GM21515 (cell line): ENCODE measurements at regions not wholly inside any gene's neighbourhood (a gene's known extent, or its start where the extent isn't known, plus 50 kb on each side); places are given as distances from the start of the nearest gene placed in this dataset.
"Not testable (repeated sequence)": the region's sequence is repeated elsewhere in the genome, so short reads cannot be mapped to it uniquely, and the experiment has no call there.

ENCODE experiments used
- ATAC-seq: cut with Tn5 transposase; IDR thresholded peaks from one replicate; pipeline ENCODE4 v1.9.1; 2021; ENCODE audit not compliant: unreplicated experiment

DNA sequence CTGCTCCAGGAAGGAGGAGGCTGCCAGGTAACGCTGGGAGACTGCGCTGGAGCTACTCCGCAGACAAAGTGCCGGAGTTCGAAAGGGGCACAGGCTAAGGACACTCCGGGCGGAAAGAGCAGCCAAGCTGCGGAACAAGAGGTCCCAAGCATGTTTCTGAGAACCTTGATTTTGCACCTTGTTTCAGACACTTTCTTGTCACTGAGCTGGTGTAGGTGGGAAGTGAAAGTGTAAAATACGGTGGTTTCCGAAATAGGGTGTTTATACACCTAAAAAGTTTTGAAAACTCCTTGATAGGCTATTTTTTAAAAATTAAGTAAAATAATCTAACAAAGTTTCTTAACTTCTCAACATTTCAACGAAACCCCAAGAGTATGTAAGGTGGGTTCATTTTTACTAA, 278.2 kb downstream of the ANAPC1 start:
- ATAC-seq = not testable (repeated sequence)

DNA sequence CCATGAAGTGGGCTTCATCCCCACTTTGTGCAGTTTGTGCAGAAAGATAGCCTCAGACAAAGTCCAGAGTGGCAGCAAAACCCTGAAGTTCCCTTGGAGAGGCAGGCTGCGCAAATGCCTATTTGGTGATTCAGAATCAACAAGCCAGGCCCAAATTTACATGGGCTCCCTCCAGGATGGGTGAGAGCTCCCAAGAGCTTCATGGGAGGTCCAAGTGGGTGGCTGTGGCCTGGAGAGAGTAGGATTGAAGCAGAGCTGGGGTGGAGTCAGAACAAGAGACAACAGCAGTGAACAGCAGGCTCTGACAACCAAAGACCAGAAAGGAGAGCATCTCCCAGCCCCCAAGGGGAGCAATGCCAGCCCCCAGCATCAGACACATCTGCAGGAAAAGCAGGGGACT, 277.4 kb downstream of the ANAPC1 start:
- not testable (repeated sequence) for ATAC-seq

DNA sequence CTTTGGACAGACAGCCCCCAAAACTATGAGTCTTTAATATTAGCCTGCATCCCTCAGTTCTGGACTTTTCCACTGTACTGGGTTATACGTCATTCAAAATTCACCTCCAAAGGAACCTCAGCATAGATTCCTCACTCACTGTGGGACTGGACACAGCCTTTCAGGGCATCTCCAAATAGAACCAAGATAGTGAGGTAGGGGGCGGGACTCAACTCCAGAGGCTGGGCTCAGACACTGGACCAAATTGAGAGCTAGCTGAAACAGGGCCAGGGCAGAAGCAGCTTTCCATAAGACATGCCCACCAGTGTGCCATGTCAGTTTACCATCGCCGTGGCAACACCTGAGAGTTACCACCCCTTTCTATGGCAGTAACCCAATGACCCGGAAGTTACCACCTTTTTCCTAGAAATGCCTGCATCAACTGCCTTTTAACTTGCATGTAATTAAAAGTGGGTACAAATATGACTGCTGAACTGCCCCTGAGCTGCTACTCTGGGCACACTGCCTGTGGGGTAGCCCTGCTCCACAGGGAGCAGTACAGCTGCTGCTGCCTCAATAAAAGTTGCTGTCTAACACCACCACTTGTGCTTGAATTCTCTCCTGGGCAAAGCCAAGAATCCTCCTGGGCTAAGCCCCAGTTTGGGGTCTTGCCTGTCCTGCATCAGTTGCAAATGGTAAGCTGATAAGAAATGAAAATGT, 274.7 kb downstream of the ANAPC1 start:
- not testable (repeated sequence) for ATAC-seq

DNA sequence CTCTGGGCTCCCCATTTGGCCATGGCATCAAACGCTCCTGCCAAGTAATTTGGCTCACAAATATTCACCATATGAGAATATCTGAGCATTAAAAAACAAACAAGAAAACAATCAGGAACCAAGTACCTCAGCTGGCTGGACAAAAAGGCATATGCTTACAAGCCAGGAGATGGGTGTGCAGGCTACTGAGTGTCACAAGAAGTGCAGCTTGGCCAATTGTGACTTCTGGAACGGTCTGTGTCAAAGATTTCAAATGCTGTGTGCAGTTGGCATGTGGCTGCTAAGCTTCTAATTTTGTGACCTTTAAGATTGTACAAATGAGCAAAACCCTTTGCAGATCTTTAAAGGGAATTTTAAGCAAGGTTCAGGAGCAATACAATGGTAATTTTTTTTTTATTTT, 274.0 kb downstream of the ANAPC1 start:
- not testable (repeated sequence) for ATAC-seq

DNA sequence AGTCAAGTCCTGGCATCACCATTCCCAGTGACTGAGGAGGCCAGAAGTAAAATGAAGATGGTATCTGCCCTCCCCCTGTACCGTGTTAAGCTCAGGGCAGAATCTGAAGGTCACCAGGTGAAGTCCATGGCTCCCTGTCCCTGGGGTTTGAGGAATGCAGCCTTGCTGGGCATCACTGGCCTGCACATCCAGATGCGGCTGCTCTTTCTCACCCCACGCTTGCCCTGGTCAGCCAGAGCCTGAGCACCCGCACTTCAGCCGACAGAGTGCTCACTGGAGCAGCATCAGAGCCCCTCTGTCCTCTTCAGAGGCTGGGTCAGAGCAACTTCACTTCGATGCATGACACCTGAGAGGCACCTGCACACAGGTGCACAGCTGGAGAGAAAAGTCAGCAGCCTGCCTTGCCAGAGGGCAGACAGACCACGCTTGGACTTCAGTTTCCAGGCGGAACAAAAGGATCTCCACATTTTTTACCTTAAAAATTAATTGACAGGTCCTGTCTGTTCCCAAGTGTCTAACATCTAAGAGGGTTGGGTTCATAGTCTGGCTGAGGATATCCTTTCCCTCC, 267.3 kb downstream of the ANAPC1 start:
- no peak for ATAC-seq

DNA sequence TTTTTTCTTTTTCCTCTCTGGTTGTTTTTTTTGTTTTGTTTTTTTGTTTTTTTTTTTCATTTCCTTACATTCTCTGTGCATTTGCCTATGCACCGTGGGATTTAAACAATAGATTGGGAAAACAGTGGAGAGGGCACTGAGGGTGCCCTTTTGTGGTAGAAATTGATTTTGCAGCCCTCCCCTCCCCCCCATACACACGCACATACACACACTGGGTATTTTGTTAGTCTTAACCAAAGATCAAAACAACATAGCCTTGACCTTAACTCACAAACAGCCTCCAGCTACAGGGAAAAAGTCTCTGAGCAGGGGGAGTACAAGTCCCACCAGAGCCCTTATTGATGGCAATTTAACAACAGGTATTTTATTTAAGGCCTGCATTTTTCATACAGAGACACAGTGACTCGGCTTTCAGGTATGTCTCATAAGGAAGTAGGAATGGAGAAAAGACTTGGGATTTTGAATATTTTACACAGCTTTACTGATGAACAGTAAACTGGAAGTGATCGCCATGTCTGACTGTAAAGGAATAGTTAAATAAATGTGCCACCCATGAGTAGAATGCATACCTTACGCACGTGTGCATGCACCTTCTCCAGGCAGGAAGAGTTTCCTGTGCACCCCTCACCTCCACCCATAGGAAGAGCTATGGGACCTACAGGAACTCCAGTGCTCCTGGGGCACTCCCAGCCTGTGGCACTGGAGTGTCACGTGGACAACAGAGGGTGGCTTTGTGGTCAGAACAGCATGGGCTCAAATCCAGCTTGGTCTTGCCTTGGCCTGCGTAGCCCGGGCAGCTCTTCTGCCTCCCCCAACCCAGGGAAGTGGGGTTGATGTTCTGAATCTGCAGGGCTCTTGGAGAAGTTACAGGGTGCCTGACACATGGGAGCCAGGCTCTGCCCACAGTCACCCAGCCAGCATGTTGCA, 266.4 kb downstream of the ANAPC1 start:
- no peak for ATAC-seq

DNA sequence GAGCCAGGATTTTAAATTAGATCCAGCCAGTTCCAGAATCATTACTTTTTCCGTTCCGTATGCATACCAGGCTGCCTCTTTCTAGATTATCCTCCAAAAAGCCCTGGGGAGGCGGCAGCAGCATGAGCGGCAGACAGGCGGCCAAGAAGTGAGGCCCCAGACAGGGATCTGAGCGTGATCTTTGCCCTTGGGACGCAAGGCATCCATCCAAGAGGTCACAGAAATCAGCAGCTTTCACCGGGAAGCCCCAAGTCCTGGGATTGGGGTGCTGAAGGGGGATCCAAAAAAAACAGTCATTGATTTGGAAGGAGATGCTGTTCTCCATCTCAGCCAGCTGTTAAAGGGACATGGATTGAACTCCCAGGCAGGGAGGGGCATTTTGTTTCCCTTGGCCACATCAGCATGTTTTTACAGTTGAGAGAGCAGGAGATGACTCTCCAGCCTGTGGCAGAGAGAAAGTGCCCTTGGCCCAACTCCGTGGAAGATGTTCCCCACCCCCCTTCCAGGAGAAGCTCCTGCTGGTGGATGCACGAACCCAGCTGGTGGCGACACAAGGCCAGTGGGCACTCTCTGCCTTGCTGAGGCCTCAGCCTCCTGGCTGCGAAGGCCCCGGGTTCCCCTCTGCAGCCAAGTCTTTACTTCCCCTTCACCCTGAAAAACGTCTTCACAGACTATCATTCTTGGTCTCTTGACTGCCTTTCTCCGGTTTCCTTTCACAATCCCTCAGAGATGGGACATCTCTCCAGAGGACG, 265.6 kb downstream of the ANAPC1 start:
- ATAC-seq = no peak

DNA sequence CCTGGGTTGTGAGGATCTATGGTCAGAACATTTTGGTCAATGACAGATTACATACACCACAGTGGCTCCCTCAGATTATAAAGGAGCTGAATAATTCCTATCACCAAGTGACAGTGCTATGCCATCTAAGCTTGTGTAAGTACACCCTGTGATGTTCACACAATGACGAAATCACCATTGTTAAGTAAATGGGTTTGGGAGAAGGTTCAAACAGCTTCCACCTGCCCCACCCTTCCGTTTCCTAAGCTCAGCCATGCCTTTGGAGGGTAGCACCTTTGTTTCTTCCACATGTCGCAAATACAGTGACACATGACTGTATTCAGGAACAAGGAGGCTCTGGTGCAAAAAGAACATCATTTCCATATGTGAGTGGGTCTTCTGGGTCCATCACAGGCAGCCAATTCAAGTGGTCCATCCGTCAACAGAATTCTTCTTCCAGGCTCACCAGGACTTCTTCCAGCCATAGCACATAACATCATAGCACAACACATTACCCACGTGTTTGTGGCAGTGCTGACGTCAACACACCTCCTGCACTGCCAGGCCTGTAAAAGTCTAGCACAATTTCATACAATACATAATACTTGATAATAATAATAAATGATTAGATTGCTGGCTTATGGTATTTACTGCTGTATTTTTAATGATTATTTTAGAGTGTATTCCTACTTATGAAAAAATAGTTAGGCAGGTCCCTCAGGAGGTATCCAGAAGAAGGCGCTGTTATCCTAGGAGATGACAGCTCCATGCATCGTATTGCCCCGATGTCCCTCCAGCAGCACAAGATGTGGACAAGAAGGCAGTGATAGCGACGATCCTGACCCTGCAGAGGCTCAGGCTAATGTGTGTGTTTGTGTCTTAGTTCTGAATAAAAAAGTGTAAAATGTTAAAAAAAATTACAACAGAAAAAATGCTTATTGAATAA, 264.8 kb downstream of the ANAPC1 start:
- ATAC-seq = no peak

DNA sequence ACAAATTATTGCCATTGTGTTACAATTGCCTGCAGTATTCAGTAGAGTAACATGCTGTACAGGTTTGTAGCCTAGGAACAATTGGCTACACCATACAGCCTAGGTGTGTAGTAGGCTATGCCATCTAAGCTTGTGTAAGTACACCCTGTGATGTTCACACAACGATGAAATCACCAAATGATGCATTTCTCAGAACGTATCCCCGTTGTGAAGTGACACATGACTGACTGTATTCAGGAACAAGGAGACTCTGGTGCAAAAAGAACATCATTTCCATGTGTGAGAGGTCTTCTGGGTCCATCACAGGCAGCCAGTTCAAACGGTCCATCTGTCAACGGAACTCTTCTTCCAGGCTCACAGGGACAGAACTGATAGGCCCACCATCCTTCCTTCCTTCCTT, 263.7 kb downstream of the ANAPC1 start:
- ATAC-seq = no peak

DNA sequence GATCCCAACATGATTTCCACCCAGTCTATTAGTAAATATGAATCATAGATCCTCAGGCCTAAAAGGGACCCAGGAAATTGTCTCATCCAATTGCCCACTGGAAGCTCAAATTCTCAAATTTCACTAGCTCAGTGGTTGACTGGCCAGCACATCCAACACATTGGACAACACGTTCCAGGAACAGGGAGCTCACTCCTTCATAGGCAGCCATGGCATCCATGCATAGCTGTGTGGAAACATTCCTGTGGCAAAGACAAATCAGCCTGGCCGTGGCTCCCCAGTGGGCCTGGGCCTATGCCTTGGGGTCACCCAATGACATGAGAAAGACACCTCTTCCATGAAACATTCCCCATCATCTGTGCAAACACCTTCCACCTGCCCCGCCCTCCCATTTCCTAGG, 261.1 kb downstream of the ANAPC1 start:
- no peak for ATAC-seq

DNA sequence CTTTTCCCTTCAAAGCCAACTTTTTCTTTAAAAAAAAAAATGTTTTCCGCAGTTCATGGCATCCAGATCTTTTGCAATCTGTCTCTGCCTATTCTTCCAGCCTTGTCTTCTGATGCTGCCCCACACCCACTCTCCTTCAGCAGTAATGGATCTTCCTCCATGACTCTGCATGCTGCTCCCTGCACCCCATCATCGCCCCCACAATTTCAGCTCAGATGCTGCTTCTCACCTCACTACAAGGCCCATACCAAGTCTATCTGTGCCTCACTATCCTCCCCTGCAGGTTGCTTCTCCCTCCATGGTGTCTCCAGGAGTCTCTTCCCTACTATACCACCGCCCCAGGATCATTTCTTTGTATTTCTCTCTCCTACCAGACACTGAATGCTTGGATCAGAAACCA, 260.6 kb downstream of the ANAPC1 start:
- ATAC-seq = no peak

DNA sequence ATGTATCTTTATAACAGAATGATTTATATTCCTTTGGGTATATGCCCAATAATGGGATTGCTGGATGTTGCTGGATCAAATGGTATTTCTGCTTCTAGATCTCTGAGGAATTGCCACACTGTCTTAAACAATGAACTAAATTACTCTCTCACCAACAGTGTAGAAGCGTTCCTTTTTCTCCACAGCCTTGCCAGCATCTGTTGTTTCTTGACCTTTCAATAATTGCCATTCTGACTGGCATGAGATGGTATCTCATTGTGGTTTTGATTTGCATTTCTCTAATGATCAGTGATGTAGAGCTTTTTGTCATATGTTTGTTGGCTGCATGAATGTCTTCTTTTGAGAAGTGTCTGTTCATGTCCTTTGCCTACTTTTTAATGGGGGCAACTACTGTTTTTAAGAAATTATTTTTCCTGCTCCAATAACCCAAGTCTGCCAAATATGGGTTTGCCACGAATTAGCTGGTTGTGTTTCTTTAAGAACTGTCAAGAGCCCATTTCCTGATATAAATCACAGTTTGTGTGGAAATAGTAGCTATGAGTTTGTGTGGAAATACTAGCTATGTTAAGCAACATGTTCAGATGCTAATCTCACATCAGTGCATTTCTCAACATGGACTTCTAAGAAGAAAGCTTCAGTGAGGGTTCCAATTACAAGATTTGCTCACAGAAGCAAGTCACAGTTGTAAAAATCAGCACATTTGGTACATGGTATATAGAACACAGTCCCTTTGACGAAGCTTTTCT, 259.4 kb downstream of the ANAPC1 start:
- ATAC-seq = no peak

DNA sequence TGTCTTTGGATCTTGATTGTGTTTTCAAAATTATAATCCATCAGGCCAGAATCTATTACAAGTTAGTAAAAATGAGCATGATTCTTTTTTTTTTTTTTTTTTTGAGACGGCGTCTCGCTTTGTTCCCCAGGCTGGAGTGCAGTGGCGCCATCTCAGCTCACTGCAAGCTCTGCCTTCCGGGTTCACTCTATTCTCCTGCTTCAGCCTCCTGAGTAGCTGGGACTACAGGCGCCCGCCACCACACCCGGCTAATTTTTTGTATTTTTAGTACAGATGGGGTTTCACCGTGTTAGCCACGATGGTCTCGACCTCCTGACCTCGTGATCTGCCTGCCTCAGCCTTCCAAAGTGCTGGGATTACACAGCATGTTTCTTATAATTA, 258.8 kb downstream of the ANAPC1 start:
- not testable (repeated sequence) for ATAC-seq

DNA sequence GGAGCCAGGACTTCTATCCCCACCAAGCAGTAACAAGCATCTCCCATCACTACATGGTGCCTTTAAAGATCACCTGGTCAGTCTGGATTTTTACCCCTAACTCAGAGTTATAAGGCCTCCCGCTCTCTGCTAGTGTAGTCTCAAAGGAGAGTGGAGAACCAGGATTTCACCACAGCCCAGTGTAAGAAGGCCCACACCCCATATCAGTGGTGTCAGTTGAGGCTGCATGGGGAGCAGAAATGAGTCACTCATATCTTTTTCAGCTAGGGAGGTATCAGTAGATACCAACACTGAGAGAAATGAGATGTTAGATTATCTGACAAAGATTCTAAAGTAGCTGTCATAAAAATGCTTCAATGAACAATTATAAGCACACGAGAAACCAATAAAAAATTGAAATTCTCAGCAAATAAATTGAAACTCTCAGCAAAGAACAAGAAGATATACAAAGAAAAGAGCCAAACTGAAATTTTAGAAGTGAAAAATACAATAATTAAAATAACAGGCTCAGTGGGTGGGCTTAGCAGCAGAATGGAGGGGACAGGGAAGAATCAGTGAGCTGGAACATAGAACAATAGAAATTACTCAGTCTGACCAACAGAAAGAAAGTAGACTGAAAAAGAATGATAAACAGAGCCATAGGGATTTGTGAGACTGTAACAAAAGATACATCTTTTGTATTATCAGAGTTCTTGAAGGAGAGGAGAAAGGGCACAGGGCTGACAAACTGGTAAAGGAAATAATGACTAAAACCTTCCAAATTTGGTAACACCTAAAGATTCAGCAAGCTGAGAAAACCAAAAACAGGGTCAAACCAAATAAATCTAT, 257.7 kb downstream of the ANAPC1 start:
- ATAC-seq = no peak

DNA sequence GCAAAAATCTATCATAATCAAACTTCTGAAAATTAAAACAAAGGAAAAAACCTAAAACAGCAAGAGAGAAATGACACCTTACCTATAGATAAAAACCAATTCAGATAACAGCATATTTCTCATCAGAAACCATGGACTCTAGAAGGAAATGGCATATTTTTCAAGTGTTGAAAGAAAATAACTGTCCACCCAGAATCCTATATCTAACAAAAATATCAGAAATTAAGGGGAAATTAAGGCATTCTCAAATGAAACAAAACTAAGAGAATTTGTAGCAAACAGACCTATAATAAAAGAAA, 257.2 kb downstream of the ANAPC1 start:
- ATAC-seq = no peak

DNA sequence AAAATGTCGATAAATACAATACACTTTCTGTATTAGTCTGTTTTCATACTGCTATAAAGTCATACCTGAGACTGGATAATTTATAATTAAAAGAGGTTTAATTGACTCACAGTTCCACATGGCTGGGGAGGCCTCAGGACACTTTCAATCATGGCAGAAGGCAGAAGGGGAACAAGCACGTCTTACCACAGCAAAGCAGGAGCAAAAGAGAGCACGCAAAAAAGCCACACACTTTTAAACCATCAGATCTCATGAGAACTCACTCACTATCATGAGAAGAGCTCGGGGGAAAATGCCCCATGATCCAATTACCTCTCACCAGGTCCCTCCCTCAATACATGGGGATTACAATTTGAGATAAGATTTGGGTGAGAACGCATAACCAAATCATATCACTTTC, 256.7 kb downstream of the ANAPC1 start:
- no peak for ATAC-seq

DNA sequence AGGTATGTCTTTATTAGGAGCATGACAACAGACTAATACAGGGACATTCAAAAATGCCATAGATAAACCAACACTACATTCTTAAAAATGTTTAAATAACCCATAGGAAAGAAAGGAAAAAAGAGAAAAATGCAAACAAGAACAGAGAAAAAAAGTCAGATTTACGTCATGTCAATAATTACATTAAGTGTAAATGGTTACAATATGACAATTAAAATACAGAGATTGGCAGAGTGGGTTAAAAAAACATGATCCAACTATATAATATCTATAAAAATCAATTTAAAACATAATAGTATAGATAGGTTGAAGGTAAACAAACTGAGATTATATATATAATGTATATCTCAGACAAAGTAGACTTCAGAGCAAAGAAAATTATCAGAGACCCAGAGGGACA, 255.8 kb downstream of the ANAPC1 start:
- no peak for ATAC-seq

DNA sequence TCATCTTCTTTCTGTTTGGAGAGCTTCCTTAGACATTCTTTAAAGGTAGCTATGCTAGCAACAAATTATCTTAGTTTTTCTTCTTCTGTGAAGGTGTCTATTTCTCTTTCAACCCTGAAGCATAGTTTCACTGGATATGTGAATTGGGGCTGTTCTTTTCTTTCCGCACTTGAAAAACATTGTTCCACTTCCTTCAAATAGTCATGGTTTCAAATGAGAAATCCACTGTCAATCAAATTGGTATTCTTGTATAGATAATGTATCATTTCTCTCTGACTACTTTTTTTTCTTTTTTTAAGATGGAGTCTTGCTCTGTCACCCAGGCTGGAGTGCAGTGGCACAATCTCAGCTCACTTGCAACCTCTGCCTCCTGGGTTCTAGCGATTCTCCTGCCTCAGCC, 254.0 kb downstream of the ANAPC1 start:
- no peak for ATAC-seq

DNA sequence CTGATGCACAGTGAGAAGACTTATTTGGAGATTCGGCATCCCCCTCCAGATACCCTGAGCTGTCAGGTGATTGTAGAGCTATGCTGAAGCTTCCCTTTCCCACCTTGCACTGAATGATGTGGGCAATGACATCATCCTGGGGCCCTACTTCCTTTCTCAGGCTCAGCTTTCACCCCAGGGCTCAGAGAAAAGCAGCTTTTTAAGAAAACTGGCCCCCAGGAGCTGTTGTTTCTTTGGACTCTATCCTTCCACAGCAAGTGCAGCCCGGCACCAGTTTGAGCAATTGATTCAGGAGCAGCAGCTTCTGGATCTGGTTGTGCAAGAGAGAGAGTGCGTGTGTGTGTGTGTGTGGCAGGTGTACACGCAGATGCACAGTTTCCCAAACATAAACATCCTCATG, 251.3 kb downstream of the ANAPC1 start:
- ATAC-seq = no peak
